ENCODE measurements at regions not wholly inside any gene's neighbourhood (a gene's known extent, or its start where the extent isn't known, plus 50 kb on each side); places are given as distances from the start of the nearest gene placed in this dataset.

DNA sequence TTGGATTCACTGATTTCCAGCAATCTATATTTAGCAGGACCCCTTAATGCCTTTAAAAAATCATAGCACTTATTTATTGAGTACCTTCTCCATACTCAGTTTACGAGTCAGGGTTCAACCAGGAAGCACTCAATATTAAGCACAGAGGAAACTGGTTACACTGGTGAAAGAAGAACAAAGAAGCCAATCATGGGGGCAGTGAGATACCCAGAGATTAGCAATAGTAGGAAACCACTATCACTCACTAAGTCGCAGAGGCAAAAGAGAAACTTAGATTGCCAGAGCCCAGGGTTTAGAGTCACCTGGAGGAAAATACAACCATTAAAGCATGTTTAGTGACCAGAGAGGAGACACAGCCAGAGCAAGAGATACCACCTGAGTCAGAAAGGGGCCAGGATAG is 670.5 kb upstream of the USP24 start:
- TF ChIP-seq, protein P1, sequence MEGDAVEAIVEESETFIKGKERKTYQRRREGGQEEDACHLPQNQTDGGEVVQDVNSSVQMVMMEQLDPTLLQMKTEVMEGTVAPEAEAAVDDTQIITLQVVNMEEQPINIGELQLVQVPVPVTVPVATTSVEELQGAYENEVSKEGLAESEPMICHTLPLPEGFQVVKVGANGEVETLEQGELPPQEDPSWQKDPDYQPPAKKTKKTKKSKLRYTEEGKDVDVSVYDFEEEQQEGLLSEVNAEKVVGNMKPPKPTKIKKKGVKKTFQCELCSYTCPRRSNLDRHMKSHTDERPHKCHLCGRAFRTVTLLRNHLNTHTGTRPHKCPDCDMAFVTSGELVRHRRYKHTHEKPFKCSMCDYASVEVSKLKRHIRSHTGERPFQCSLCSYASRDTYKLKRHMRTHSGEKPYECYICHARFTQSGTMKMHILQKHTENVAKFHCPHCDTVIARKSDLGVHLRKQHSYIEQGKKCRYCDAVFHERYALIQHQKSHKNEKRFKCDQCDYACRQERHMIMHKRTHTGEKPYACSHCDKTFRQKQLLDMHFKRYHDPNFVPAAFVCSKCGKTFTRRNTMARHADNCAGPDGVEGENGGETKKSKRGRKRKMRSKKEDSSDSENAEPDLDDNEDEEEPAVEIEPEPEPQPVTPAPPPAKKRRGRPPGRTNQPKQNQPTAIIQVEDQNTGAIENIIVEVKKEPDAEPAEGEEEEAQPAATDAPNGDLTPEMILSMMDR (conservative IDR thresholded peaks at IDR 0.05; ENCODE audit: low read depth, low read length): no peak
- no peak for TF ChIP-seq EZH2phosphoT487 (IDR thresholded peaks at IDR 0.05; ENCODE audit: borderline replicate concordance, low read length)
